ENCODE measurements at regions not wholly inside any gene's neighbourhood (a gene's known extent, or its start where the extent isn't known, plus 50 kb on each side); places are given as distances from the start of the nearest gene placed in this dataset.
"Not testable (repeated sequence)": the region's sequence is repeated elsewhere in the genome, so short reads cannot be mapped to it uniquely, and the experiment has no call there.

DNA sequence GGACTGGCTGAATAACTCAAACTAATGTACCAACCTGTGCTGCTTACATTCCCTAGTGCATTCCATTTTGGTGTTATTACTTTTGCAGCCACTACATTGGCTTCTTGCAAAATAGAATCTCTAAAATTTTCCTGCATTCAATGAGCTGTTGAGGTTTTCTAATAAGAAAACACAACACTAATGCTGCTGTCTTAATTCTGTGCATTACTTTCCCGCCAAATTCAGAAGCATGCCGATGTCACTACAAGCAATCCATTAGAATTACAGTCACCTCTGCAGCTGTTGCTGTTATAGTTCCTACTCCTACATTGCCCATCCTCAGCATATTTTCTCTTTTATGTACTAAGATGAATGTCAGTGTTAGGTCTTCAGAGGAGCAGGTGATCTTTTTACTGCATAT is 359.5 kb downstream of the HACE1 start:
- DNase-seq = no peak

DNA sequence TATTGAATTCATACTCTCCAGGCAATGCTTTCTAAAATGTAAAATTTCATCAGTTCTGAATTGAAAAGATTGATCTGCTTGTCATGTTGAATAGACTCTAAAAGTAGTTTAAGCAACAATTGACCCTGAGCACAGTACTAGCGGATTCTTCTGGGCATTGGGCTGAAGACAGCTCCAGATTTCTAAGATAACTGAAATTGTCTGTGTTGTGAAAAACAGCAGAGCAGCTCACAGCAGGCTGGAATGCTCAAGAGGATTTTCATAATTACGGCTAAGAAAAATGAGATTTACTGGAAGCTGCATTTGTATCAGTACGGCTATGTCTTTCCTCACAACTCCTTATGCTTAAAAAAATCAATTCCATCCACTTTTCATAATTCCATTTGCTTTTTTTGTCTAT is 373.7 kb downstream of the HACE1 start:
- DNase-seq = no peak

GRCh38 chr6:104484626-104485025 is 375.1 kb downstream of the HACE1 start:
- DNase-seq = no peak

GRCh38 chr6:104484191-104484590 is 375.5 kb downstream of the HACE1 start:
- DNase-seq = no peak

DNA sequence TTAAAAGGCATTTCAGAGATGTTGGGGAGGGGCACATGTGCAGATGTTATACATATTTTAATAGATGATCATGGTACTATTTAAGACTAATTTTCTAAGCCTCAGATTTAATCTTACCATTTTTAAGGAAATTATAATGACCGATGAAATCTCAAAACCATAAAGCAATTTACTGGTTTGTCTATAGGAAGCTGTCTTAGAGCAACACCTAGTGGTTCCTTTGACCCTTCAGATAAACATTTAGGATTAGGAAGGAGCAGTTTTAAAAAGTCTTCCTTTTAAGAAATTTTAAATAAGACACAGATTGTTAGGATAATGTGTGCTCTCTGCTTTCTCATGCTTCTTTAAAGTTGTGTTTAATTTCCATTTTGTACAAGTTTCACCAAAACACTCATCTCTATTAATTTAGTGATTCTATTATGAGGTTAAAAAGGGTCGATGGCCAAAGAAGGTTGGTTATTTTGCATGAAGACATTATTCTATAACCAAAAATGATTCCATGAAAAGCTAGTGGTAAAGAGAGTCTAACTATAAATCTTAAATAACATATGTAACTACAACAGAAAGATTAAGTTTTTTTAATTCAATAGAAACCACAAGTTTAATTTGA is 376.4 kb downstream of the HACE1 start:
- no peak for DNase-seq

DNA sequence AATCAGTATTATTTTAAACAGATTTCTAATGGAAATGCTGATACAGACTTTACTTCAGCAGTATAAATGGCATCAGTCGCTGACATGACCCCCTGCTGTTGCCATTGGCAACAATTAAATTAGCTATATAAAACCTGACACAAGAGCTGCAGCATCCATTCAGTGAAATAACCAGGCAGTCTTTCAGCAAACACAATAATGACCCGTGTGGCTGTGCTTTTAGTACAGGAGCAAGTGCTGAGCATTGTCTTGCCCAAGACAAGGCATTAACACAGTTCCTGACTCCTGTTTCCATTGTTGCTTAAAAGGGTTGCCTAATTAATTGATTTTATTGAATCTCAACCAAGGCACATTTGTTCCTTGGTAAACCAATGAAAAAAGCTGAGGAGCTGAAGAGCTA is 382.1 kb downstream of the HACE1 start:
- DNase-seq = no peak

DNA sequence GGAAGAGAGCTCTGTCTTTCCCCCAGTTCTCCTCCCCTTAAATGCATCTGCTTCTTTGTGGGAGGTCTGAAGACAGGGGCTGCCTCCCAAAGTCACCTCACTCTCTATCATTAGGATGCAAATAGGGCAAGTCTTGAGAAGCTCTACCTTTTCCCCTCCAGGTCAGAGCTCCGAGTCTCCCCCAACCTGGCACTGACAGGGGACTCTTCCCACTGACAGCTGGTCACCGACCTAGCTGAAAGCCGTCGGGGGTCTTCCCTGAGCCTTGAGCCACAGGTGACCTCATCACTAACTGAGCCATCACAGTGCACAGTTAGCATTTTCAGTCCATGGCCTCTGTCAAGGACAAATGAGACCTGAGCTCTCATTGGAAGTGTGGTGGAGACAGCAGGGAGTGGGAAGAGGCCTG is 386.7 kb downstream of the HACE1 start:
- DNase-seq = no peak

DNA sequence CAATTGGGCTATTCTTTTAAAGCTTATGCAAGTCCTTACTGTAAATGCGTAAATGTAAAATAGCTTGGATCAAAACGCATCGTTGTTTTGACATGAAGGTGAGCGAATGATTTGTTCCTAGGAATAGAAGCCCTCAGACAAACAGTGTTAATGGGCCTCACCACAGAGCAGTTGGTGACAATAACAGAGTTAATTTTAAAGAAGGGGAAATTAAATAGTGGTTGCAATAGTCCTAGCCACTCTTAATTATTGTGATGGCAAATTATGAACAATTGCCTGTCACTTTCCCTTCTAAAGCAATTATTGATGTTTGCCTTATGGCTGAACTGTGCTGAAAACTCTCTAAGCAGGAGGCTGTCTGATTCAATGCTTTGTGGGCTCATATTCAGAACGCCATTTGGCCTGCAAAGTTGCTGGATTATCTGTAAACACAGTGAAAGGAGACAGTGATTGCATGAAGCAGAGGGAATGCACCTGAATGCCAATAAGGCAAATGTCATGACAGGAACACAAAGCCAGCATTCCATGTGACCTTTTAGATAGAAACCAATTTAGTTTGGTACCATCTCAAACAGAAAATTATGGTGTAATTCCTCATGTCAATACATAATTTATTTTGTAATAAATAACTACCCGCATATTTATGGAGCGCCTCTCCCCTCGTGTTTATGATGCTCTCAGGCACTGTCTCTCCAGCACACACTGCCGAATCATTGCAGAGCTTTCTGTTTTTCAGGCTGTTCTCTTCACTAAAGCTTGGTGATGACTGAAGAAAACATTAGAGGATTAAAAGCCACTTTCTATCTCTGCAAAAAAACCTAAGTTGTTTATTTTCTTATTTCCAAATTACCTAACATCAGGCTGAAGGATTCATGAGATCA is 387.5 kb downstream of the HACE1 start:
- DNase-seq = no peak

DNA sequence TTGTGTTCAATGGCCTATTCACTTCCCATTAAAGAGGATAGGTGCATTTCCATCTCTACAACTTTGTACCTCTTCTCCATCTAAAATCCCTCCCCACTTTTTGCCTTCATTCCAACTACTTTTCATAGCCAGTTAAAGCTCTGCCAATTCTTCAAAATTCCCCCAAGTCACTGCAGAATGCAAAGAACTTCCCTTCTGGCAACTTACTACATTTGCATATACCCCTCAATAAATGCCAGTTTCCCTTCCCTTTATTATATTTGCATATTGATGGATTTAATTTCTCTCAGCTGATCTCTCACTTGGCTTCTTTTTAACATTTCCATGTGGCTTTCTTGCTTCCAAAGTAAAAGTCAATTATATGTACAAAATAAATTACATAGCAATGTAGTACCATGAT is 393.4 kb downstream of the HACE1 start:
- DNase-seq = no peak

DNA sequence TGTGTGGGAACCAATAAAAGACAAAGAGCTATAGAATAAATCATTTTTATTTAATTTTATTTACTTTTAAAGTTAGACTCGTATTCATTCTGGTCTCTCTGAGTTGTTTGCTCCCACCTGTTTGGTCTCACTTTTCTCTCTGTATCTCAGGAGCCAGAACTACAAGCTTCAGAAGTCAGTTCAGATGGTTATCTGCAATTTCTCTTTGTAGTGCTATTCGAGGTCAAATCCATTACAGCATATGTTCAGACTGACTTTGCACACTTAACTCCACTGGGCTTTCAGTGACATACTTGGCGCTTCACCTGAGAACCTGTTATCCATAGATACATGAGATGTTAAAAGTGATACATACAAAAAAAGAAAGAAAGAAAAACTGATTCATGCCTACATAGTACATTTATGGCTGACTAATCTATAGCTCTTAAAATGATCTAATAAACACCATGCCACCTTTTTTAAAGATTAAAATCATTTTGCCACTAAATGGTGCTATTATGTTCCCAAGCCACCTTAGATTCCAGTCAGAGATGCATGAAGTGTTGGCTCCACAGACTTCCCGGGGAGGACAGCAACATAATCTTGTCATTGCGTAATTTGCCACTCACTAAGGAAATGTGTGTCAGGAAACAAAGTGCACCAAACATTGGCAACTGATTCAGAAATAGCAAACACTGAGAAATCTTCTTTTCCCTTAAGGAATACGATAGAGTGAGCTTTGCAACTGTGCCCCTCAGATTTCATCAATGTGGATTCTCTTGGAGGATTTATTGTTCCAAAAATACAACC is 396.7 kb downstream of the HACE1 start:
- DNase-seq = no peak

- DNase-seq = no peak
These were observed 398.8 kb downstream of the HACE1 start for GRCh38 chr6:104460738-104461483.

DNA sequence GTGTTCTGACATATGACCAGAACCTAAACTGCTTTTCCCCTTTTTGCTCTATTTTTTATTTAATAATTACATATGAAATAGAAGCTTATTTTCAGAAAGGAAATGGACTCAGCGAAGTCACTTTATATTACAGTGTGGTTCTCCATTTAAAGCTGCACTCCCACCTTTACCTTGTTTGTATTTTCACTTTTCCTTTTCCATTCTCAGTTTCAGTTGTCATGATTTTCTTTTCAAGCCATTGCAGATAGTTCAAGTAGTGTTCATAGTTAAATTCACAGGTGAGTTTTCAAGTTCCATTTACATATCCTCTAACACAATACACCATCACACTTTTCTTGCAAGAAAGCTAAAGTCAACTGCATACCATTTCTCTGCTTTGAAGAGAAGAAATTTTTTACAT is 400.2 kb downstream of the HACE1 start:
- DNase-seq = no peak

DNA sequence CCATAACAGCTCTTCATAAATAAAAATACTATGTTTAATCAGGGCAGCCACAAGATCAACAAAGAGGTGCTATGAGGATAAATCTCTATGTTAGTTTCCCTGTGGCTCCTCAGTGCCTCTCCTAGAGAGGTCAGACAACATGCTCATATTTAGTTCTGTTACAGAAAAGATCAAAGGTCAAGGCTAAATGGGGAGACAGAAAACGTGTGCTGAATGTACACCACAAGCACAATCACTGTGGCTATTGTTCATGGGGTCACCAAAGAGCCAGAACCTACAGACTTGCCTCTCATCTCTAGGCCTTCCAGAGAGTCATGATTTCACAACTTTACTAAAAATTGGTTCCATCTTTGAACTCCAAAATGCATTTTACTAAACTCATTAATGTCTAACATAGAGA is 409.8 kb downstream of the HACE1 start:
- no peak for DNase-seq

DNA sequence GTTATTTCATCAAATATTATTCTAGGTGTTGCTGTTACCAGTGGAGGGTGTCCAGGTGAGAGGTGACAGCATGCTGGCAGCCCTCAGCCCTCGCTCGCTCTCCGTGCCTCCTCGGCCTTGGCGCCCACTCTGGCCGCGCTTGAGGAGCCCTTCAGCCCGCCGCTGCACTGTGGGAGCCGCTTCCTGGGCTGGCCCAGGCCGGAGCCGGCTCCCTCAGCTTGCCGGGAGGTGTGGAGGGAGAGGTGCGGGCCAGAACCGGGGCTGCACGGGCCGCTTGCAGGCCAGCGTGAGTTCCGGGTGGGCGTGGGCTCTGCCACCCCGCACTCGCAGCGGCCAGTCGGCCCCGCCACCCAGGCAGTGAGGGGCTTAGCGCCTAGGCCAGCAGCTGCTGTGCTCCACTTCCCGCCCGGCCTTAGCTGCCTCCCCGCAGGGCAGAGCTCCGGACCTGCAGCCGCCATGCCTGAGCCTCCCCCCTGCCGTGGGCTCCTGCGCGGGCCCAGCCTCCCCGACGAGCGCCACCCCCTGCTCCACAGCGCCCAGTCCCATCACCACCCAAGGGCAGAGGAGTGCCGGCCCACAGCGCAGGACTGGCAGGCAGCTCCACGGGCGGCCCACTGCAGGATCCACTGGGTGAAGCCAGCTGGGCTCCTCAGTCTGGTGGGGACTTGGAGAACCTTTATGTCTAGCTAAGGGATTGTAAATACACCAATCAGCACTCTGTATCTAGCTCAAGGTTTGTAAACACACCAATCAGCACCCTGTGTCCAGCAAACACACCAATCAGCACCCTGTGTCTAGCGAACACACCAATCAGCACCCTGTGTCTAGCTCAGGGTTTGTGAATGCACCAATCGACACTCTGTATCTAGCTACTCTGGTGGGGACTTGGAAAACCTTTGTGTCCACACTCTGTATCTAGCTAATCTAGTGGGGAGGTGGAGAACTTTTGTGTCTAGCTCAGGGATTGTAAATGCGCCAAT is 413.3 kb downstream of the HACE1 start:
- not testable (repeated sequence) for DNase-seq

GRCh38 chr6:104434519-104434918 is 425.2 kb downstream of the HACE1 start:
- DNase-seq = no peak

- no peak for DNase-seq
These were observed 428.6 kb downstream of the HACE1 start for GRCh38 chr6:104431096-104431495.

GRCh38 chr6:104428184-104428583 is 431.5 kb downstream of the HACE1 start:
- no peak for DNase-seq

DNA sequence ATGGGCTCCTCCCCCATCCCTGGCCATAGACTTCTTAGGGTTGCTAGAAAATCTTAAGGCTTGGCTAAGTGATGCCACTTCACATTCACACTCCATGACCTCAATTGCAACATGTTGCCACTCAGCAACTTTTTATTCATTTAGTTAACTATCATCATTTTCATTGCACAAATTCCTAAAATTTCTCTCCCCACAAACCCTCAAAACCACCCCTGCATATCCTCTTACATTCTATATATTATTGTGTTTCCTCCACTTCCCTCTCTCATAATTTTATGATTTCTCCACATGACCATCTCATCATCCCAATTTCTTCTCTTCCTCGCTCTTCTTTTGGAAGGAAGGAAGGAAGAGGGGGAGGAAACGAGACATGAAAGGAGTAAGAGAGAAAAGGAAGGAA is 436.0 kb downstream of the HACE1 start:
- no peak for DNase-seq

DNA sequence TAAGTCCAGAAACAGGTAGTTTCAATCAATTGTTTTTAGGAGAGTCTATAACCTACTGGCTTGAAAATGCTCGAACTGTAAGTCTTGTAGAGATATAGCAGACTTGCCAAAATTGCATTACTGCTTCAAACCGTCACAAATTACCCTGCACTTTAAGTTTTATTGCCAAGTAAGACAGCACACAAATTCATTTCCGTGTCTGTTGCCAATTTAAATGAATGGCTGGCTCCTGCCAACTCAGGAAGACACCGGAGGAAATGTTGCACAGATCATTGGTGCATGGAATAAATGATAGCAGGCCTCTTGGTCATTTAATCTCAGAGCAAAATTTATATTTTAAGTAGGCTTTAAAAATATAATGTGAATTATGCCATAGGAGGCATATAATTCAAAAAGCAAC is 438.1 kb downstream of the HACE1 start:
- DNase-seq = no peak

GRCh38 chr6:104418839-104419238 is 440.9 kb downstream of the HACE1 start:
- no peak for DNase-seq

- no peak for DNase-seq
These were observed 441.6 kb downstream of the HACE1 start for GRCh38 chr6:104418125-104418524.

GRCh38 chr6:104414723-104415122 is 445.0 kb downstream of the HACE1 start:
- DNase-seq = no peak
